ENCODE measurements at regions not wholly inside any gene's neighbourhood (a gene's known extent, or its start where the extent isn't known, plus 50 kb on each side); places are given as distances from the start of the nearest gene placed in this dataset.

GRCh38 chr12:63047146-63047545 lies 103.9 kb downstream of the AVPR1A start:
- no TSS peak for BruUV-seq (replicated peaks)
- no peak for TF ChIP-seq CTCF (IDR thresholded peaks at IDR 0.05; ENCODE audit: unreplicated experiment)

GRCh38 chr12:63045020-63045860 lies 105.8 kb downstream of the AVPR1A start:
- no peak overlapping the region for H3K4me3 Mint-ChIP-seq (ENCODE audit: low read depth, unreplicated experiment)
- DNase-seq, result no peak
- H3K9me3 Mint-ChIP-seq (ENCODE audit: low read depth, unreplicated experiment), result no peaks in the 10 kb centered on the region
- intact Hi-C loops (cut with micrococcal nuclease; ENCODE audit: unreplicated experiment), result no loop called here
- H3K36me3 Mint-ChIP-seq (ENCODE audit: insufficient read depth, unreplicated experiment), result no peaks in the 10 kb centered on the region
- no peak for TF ChIP-seq CTCF (IDR thresholded peaks at IDR 0.05; ENCODE audit: unreplicated experiment)
- H3K27ac Mint-ChIP-seq (ENCODE audit: unreplicated experiment), result no peak overlapping the region
- H3K4me1 Mint-ChIP-seq (ENCODE audit: low read depth, unreplicated experiment), result no peaks in the 10 kb centered on the region
- no TSS peak for BruUV-seq (replicated peaks)
- CTCF ChIA-PET, result no interaction called here
- no peaks in the 10 kb centered on the region for H3K27me3 Mint-ChIP-seq (ENCODE audit: unreplicated experiment)

More at GRCh38 chr12:63047146-63047545, 103.9 kb downstream of the AVPR1A start:
- CTCF ChIA-PET, result no interaction called here
- Mint-ChIP-seq H3K4me3 (ENCODE audit: low read depth, unreplicated experiment) (no peak overlapping the region), H3K9me3 (ENCODE audit: low read depth, unreplicated experiment) (no peaks in the 10 kb centered on the region), H3K27me3 (ENCODE audit: unreplicated experiment) (no peaks in the 10 kb centered on the region), H3K4me1 (ENCODE audit: low read depth, unreplicated experiment) (no peaks in the 10 kb centered on the region), H3K36me3 (ENCODE audit: insufficient read depth, unreplicated experiment) (no peaks in the 10 kb centered on the region), H3K27ac (ENCODE audit: unreplicated experiment) (no peak overlapping the region)
- DNase-seq, result no peak
- intact Hi-C loops (cut with micrococcal nuclease; ENCODE audit: unreplicated experiment), result no loop called here

GRCh38 chr12:63042646-63043045 lies 107.7 kb upstream of the PPM1H start:
- BruUV-seq (replicated peaks), result no TSS peak
- CTCF ChIA-PET, result no interaction called here
- Mint-ChIP-seq H3K4me1 (ENCODE audit: low read depth, unreplicated experiment) (no peaks in the 10 kb centered on the region), H3K4me3 (ENCODE audit: low read depth, unreplicated experiment) (no peak overlapping the region), H3K27ac (ENCODE audit: unreplicated experiment) (no peak overlapping the region), H3K36me3 (ENCODE audit: insufficient read depth, unreplicated experiment) (no peaks in the 10 kb centered on the region), H3K9me3 (ENCODE audit: low read depth, unreplicated experiment) (no peaks in the 10 kb centered on the region), H3K27me3 (ENCODE audit: unreplicated experiment) (peaks cover 3% of the 10 kb centered on the region)
- intact Hi-C loops (cut with micrococcal nuclease; ENCODE audit: unreplicated experiment), result no loop called here
- no peak for TF ChIP-seq CTCF (IDR thresholded peaks at IDR 0.05; ENCODE audit: unreplicated experiment)
- no peak for DNase-seq

GRCh38 chr12:63041601-63042000 lies 106.7 kb upstream of the PPM1H start:
- no peak overlapping the region for H3K4me3 Mint-ChIP-seq (ENCODE audit: low read depth, unreplicated experiment)
- peaks cover 13% of the 10 kb centered on the region for H3K27me3 Mint-ChIP-seq (ENCODE audit: unreplicated experiment)
- CTCF ChIA-PET, result interaction anchor here (0.6 kb wide), 1 partner anchor 543 kb away, joined by 3 read pairs; no protein-coding TSS in a partner anchor
- H3K27ac Mint-ChIP-seq (ENCODE audit: unreplicated experiment), result no peak overlapping the region
- DNase-seq, result no peak
- no TSS peak for BruUV-seq (replicated peaks)
- H3K9me3 Mint-ChIP-seq (ENCODE audit: low read depth, unreplicated experiment), result no peaks in the 10 kb centered on the region
- intact Hi-C loops (cut with micrococcal nuclease; ENCODE audit: unreplicated experiment), result no loop called here
- H3K36me3 Mint-ChIP-seq (ENCODE audit: insufficient read depth, unreplicated experiment), result no peaks in the 10 kb centered on the region
- TF ChIP-seq CTCF (IDR thresholded peaks at IDR 0.05; ENCODE audit: unreplicated experiment), result no peak
- H3K4me1 Mint-ChIP-seq (ENCODE audit: low read depth, unreplicated experiment), result no peaks in the 10 kb centered on the region

Measured in Calu3 (cell line).